Right ventricle myocardium superior (tissue), 1 donor: ENCODE measurements at regions not wholly inside any gene's neighbourhood (a gene's known extent, or its start where the extent isn't known, plus 50 kb on each side); places are given as distances from the start of the nearest gene placed in this dataset.
"Not testable (repeated sequence)": the region's sequence is repeated elsewhere in the genome, so short reads cannot be mapped to it uniquely, and the experiment has no call there.

ENCODE experiments used
- ATAC-seq: fragments of 200-7000 bp; cut with Tn5 transposase; one replicate; pipeline ENCODE4 v1.9.1; 2020; ENCODE audit warnings: mild to moderate bottlenecking; ENCODE audit not compliant: poor library complexity
- DNase-seq: peaks from one replicate; pipeline ENCODE4 v3.0.0-alpha.2; 2020
- intact Hi-C: fragments of 100-400 bp; cut with DNase I; formaldehyde crosslinking; loops from one replicate; pipeline ENCODE4 v1.11.2; 2022
- donor health status: DM: no; HTN: yes; CAD: no; lungs with severe emphysema.

DNA sequence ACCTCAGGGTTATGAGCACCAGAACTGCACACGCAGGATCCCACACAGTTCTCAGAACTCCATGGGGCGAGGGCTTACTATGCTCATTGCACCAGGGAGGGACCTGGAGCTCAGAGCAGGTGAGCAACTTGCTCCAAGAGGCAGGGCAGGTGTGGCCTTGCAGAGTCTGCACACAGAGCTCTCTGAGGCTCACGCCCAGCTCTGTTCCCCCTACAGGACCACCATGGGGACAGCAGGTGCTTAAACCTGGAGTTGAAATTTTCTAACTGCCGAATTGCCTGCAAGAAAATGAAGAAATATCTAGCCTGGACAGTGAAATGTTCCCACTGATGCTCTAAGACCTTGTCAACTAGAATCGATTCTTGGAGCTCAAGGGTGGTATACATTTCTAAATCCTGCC is 49.9 kb upstream of the MSMB start:
- intact Hi-C loops, DNase-seq, ATAC-seq: not testable (repeated sequence)

DNA sequence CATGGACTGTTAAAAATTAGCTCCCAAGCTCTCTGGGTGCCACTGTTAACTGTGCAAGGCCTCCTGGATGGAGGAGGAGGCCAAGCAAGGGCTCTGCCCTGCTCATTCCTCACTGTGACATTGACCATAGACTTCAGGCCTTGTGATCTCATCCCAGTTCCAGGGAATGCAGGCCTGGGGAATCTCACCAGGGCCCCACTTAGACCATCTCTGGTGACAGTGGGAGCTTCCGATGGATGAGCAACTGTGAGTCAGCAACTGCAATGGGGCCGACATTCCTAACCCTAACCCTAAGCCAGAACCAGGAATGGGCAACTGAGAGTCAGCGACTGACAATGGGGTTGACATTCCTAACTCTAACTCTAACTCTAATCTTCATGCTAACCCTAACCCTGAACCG is 50.4 kb upstream of the MSMB start:
- no peak for DNase-seq
- intact Hi-C loops: no loop called here
- ATAC-seq: no peak

DNA sequence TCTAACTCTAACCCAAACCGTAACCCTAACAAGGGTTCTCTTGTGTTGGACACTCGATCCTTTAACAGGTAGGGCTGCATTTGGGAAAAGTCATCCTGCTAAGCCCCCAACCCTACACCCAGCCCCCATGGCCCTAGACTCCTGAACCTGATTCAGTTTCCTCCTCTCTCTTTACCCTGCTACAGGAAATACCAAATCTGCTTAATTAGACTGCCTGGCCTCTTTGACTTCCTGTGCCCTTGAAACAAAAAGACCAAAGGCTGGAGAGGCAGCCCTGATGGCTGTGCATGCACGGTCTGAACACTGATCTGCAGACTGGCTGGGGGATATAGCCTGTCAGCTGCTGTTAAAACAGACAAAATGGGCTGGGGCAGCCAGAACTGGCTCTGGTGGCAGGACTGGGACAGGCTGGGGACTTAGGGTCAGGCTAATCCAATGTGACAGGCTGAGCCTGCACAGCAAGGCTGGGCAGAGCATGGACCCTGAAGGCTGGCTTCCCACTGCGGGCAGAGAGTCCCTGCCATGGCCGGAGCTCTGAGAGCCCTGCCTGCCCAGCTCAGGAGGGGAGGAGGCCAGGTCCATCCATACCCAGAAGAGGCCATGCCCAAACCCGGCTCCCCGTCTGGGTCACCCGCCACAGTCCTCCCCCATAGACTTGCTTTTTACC is 51.0 kb upstream of the MSMB start:
- intact Hi-C loops: no loop called here
- DNase-seq (no peak), ATAC-seq (no peak)

DNA sequence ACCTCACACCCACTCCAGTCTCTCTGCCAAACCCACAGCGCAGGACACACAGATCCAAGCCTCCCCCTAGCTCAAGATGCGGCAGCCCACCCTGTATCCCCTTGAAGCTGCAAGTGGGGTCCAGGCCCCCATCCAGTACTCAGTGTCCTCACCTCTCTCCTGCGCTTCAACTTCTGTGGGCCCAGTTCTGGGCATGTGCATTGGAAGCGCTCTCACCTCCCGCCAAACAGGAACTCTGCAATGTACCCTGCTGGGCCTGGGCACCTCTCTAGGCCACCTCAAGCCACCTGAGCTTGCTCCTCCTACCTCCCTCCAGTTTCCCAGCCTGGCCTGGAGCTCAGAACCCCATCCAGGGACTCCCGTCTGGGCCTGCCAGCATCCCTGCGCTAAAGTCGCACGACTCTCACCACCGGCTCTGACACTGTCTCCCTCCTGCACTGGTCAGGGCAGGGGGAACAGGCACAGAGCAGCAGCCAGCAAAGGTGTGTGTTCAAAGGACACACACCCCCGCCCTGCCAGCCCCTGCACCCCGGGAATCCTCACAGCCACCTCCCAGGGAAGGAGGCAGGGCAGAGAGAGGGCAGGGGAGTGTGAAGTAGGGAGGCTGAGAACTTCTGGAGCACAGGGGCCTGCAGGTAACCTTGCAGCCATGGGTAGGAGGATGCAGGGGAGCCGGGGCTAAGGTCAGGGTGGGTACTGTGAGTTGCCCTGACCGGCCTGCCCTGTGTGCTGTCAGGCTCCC is 51.7 kb upstream of the MSMB start:
- ATAC-seq (no peak), DNase-seq (no peak)
- intact Hi-C loops: no loop called here

DNA sequence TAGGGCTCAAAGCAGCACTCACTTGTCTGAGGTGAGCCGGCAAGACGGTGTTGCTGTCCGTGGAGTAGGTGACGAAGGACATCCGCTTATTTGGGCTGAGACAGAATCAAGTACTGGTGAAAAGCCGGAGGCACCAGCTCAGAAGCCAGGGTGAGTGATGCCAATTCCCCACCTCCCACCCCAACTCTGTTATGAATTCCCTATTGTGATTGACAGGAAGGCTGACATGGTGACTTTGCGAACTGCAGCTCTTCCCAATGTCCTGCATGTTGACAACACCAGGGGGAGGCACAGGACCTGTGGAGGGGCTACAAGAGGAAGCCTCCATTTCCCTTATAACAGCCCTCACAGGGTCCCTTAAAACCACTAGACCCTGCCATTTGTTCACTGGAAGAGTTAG is 52.3 kb upstream of the MSMB start:
- DNase-seq (no peak), ATAC-seq (no peak)
- intact Hi-C loops: no loop called here

DNA sequence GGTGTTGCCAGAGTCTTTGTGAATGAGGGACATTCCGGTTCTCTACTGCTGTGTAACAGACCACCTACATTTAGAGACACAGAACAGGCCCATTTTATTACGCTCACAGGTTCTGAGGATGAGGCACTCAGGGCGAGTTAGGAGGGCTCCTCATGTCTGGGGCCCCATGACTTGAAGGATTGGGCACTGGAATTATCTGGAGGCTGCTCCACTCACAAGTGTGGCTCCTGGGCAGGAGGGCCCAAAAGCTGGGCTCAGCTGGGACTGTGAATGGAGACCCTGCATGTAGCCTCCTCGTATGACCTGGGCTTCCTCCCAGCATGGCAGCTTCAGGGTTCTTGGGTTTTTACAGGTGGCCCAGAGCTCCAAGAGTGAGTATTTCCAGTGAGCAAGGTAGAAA is 52.9 kb upstream of the MSMB start:
- ATAC-seq, DNase-seq, intact Hi-C loops: not testable (repeated sequence)

DNA sequence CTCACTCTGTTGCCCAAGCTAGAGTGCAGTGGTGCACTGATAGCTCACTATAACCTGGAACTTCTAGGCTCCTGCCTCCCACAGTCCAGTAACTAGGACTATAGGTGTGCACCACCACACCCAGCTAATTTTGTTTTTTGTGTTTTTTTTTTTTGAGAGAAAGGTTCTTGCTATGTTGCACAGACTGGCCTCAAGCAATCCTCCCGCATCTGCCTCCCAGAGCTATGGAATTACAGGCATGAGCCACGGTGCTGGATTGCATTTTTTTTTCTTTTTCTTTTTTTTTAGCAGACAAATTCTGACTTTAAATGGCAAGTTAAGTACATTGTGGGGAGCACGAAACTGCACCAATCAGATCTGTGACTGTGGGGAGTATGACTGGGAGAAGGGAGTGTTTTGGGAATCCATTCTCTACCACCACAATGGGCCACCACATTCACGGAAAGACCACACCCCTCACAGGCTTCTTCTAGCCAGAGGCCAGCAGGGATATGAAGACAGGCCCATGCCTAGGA is 58.1 kb upstream of the MSMB start:
- ATAC-seq (no peak), DNase-seq (no peak)
- intact Hi-C loops: no loop called here

DNA sequence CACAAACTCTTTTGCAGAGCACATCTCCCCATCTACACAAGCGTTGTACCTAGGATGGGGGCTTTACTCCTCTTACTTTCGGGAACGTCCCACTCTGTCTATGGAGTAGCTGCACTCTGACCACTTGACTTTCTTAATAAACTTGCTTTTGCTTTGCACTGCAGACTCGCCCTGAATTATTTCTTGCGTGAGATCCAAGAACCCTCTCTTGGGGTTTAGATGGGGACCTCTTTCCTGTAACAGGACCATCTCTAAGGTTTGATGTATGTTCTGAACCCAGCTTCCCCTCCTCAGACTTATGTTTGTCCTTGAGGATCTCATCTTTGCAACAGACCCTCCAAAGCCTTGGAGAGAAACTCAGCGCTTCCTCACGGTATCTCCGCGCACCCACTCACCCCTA is 59.3 kb upstream of the MSMB start:
- DNase-seq, ATAC-seq, intact Hi-C loops: not testable (repeated sequence)

DNA sequence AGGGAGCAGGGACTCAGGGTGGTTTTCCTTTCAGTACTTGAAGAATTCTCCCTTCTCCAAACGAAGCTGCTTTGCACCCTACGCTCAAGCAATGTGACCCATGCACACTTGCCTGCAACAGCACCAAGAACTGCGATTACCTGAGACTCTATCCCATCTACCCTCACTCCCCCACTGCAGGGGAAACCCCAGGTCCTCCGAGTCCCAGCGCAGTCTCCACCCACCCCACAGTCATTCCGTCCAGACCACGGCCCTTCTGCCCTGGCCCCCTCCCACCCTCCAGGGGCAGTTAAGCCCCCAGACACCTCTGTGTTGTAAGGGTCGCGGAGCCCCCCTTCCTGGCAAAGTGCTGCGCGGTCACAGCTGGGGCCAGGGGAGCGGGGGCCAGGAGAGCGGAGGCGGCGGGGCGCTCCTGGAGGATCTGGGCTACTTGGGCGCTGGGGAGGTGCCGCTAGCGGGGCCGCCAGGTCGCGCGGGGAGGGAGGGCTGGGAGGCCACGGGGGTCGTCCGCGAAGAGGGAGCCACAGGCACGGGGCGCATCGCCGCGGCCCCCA is 59.9 kb upstream of the MSMB start:
- peak; percentile 30 for ATAC-seq
- DNase-seq: not testable (repeated sequence)
- intact Hi-C loops: loop anchor here (2.0 kb wide), 1 partner anchor 179 kb away; no protein-coding TSS in a partner anchor

DNA sequence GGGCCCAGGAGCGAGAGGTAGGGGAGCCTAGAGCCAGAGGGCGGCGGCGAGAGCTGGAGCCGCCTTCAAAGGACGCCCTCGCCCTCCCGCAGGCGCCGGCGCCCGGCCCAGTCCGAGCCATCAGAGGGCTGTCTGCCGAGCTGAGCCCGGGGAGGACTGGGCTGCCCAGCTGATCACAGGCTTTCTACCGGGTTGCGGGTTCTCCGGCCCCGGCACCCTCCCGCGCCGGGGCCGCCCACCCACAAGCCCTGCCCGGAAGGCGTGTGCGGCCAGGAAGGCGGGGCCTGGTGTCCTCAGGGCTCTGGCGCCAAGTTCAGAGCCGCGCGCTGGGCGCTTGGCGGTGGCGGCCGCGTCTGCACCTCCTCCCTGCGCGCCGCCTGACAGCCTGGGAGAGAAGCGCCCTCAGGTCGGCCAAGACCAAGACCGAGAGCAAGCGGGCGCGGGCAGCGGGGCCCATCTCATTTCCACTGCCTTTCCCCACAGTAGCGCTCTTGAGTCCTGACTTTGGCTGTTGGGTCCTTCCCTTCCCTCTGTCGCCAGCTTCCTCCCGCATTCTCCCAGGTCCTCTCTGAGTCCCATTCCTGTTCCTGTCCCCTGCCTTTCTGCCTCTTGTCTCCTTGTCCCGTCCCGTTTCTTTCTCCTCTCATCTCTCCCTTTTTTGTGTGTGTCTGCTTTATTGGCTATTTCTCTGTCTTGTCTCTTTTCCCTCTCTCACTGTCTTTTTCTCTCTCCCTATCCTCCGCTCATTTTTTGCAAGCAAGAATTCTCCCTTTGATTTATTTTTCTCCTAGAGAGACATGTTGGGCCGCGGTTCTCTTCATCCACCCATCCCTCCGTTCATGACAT is 60.6 kb upstream of the MSMB start:
- DNase-seq (peak; percentile 78), ATAC-seq (peak; percentile 99)
- intact Hi-C loops: loop anchor here (2.0 kb wide), 1 partner anchor 178 kb away; no protein-coding TSS in a partner anchor

DNA sequence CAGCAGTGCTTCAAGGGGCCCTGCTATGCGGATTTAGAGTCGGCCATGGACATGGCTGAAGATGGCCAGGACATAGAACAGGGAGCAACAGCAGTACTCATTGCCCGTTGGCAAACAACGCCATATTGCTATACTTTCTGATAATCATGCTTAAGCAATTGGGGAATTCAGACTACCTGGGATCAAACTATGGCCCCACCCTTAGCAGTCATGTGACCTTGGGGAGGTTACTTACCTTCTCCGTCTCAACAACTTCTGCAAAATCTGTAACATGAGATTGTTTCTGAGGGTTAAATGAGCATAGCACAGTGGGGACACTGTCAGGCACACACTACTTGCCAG is 62.1 kb upstream of the MSMB start:
- ATAC-seq, DNase-seq, intact Hi-C loops: not testable (repeated sequence)

DNA sequence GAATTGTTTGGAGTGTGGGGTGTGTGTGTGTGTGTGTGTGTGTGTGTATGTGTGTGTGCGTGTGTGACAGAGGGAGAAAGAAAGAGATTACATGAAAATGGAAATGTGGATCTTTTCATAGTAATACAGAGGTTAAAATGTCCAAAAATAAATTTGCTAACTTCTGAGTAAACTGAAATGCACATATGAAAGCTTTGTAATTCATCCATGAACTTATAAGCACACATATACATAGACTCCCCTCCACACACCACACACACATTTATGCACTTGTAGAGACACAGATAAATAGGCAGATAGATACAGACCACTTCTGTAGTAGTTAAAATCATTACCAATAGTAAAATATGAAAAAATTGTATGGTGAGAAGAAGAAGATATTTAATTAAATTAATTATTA is 108.2 kb upstream of the MSMB start:
- intact Hi-C loops, ATAC-seq: not testable (repeated sequence)

DNA sequence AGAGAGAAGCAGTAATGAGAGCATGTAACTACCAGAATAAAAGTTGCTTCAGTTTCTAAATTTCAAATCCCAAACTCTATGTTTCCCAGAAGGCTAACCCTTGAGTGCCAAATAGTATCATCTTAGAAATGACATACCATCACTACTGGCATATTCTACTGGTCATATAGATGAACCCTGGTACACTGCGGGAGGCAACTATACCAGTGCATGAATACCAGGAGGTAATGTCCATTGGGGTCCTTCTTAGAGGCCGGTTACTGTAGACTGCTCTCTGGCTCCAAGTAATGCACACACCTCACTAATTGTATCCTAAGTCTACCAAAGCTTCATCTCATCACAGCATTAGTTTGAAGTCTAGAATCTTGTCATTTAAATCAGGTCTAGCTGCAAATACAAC is 108.6 kb upstream of the MSMB start:
- ATAC-seq, DNase-seq, intact Hi-C loops: not testable (repeated sequence)

More for the DNA sequence above, 108.2 kb upstream of the MSMB start:
- DNase-seq: not testable (repeated sequence)

DNA sequence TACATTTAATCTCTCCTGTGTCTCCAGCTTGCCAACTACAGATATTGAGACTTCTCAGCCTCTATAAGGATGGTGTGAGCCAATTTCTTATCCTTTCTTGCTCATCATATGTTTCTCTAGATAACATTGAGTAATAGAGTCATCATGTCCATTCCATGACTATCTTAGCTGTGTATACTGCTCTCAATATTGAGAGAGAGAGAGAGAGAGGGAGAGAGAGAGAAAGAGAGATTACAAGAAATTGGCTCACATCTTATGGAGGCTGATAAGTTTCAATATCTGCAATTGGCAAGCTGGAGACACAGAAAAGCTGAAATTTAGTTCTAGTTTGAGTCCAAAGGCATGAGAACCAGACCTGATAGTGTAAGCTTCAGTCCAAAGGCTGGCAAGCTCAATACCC is 110.8 kb upstream of the MSMB start:
- intact Hi-C loops, DNase-seq, ATAC-seq: not testable (repeated sequence)

DNA sequence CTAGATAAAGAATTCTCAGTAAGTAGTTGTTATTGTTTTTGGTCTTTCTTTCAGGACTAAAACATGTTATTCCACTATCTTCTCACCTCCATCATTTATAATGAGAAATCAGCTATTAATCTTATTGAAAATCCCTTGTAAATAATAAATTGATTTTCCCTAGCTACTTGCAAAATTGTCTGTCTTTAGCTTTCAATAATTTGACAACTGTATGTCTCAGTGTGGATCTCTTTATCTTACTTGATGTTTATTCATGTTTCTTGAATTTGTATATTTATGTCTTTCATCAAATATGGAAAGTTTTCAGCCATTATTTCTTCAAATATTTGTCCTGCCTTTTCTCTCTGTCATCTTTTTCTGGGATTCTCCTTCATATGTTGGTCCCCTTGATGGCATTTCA is 117.1 kb upstream of the ANTXRL start:
- intact Hi-C loops: no loop called here
- ATAC-seq (no peak), DNase-seq (no peak)

DNA sequence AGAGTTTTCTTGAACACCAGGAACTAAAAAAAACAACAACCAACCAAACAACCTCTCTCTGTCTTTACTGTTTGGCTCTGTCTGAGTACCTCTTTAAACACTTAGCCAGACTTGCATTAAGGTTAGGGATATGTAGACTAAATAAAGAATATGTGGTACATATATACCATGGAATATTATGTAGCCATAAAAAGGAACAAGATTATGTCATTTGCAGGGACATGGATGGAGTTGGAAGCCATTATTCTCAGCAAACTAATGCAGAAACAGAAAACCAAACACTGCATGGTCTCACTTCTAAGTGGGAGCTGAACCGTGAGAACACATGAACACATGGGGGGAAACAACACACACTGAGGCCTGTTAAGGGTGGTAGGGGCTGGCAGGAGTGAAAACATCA is 116.0 kb upstream of the ANTXRL start:
- DNase-seq (no peak), ATAC-seq (no peak)
- intact Hi-C loops: no loop called here

DNA sequence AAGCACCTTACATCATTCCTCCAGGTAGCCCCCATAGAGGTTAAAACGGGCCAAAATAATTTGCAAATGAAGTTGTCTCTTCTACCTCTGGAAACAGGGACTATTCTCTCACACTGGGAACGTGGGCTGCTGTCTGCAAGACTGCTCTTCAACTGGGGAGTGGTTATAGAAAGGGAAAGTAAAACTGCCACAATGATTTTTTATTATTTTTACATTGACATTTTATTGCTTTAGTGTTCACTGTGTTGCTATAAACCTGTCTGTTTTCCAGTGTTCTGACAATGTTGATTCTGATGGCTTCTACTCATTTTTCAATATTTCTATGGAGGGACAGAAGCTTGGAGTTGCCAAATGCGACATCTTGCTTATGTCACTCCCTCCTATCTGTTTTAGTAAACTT is 115.1 kb upstream of the ANTXRL start:
- DNase-seq: no peak
- no peak for ATAC-seq
- intact Hi-C loops: no loop called here

DNA sequence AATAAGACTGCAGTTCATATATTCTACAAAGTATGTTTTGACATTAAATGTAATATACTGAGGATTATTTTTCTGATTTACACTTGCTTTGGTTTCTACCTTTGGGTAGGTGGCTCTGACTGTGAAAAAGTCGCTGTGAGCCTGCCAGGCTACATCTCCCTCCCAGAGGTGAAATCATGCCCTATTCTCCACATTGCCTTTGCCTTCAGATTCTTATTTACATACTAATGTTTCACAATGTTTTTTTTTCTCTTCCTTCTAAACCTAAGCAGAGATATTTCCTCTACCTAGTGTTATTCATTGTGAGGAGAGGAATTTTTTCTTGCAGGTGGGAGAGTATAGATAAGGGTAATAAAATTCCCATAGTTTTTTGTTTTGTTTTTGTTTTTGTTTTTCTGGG is 111.5 kb upstream of the ANTXRL start:
- ATAC-seq: no peak

DNA sequence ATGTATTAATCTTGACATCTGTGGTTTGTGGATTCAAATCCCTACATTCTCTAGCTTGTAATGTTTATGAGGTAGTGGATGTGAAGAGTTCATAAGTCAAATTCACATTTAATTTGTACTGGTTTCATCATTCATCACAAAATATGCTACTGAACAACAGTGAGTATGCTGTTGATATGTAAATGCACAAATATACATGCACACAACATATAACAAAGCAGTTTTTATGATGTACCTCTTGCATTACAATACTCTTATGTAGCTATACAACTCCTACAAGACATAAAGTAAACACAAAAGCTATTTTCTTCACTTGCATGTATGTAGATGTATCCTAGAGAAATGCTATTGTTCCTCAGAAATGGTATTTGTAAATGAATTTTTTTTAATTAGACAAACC is 111.0 kb upstream of the ANTXRL start:
- intact Hi-C loops: no loop called here
- ATAC-seq (no peak), DNase-seq (no peak)

More for the DNA sequence above, 111.5 kb upstream of the ANTXRL start:
- intact Hi-C loops: no loop called here
- DNase-seq: no peak
